ENCODE measurements at regions not wholly inside any gene's neighbourhood (a gene's known extent, or its start where the extent isn't known, plus 50 kb on each side); places are given as distances from the start of the nearest gene placed in this dataset.
"Not testable (repeated sequence)": the region's sequence is repeated elsewhere in the genome, so short reads cannot be mapped to it uniquely, and the experiment has no call there.

DNA sequence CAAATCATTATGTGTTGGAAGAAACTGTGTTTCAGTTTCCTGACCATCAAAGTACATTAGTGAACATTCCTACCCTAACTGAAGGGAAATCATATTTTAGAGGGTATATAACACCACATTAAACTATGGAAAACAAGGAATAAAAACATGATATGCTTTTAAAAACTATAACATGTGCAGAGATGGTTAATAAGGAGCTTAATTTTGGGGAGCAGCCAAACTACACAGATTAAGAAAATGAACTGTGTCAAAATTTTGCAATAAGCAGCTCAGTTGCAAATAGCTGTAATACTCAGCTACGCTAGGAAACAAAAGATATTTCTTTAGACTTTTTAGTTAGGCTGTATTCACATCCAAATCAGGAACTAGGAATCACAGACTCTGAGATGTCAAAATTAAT is 1115.7 kb upstream of the CELF2 start:
- no peaks in the 10 kb centered on the region for H3K36me3 ChIP-seq (replicated peaks; ENCODE audit: control insufficient read depth, insufficient read depth, low read length)
- H3K27me3 ChIP-seq (ENCODE audit: control insufficient read depth, insufficient read depth, low read length), result no peaks in the 10 kb centered on the region
- no peak overlapping the region for H3K4me3 ChIP-seq (ENCODE audit: insufficient read depth, low read depth, low read length)
- no peak for DNase-seq

DNA sequence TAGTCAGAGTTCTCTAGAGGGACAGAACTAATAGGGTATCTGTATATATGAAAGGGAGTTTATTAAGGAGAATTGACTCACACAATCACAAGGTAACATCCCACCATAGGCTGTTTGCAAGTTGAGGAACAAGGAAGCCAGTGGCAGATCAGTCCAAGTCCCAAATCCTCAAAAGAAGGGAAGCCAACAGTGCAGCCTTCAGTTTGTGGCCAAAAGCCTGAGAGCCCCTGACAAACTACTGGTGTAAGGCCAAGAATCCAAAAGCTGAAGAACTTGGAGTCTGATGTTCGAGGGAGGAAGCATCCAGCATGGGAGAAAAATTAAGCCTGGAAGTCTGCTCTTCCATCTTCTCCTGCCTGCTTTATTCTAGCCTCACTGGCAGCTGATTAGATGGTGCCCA is 1107.2 kb upstream of the CELF2 start:
- DNase-seq, result no peak
- H3K4me3 ChIP-seq (ENCODE audit: insufficient read depth, low read depth, low read length), result no peak overlapping the region
- H3K36me3 ChIP-seq (replicated peaks; ENCODE audit: control insufficient read depth, insufficient read depth, low read length), result no peaks in the 10 kb centered on the region
- no peaks in the 10 kb centered on the region for H3K27me3 ChIP-seq (ENCODE audit: control insufficient read depth, insufficient read depth, low read length)

- no peaks in the 10 kb centered on the region for H3K36me3 ChIP-seq (replicated peaks; ENCODE audit: control insufficient read depth, insufficient read depth, low read length)
- DNase-seq, result peak; percentile 7
- H3K4me3 ChIP-seq (ENCODE audit: insufficient read depth, low read depth, low read length), result no peak overlapping the region
- H3K27me3 ChIP-seq (ENCODE audit: control insufficient read depth, insufficient read depth, low read length), result no peaks in the 10 kb centered on the region
These were observed 1106.2 kb upstream of the CELF2 start for GRCh38 chr10:9911488-9911887.

DNA sequence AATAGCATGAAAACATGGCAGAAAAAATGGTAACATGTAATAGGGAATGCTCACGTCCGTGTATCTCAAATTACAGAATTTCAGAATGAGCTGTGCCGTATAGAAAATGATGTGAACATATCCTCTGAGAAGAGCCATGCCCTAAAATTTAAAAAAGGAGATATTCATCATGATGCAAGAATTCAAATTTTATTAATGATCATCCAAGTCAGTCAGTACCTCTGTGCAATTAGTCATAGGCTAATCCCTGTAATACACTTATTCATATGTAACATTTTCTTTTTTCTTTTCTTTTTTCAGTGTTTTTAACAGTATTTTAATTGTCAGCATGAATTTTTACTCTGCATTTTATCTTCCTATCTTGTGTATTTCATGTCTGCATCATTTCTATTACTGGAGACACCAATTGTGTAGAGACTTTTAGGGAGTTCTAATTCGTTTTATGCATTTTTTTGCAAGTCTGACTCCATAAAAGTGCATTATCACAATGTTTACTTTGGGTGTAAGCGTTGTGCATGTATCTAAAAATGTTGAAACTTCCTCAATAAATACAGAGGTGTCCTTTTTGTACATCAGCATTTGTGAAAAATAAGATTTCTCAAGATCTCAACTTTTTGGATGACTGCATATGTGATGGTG is 1103.7 kb upstream of the CELF2 start:
- H3K4me3 ChIP-seq (ENCODE audit: insufficient read depth, low read depth, low read length), result no peak overlapping the region
- H3K27me3 ChIP-seq (ENCODE audit: control insufficient read depth, insufficient read depth, low read length), result no peaks in the 10 kb centered on the region
- DNase-seq, result no peak
- no peaks in the 10 kb centered on the region for H3K36me3 ChIP-seq (replicated peaks; ENCODE audit: control insufficient read depth, insufficient read depth, low read length)

- no peak overlapping the region for H3K4me3 ChIP-seq (ENCODE audit: insufficient read depth, low read depth, low read length)
- no peaks in the 10 kb centered on the region for H3K36me3 ChIP-seq (replicated peaks; ENCODE audit: control insufficient read depth, insufficient read depth, low read length)
- no peaks in the 10 kb centered on the region for H3K27me3 ChIP-seq (ENCODE audit: control insufficient read depth, insufficient read depth, low read length)
- DNase-seq, result no peak
These were observed 1096.1 kb upstream of the CELF2 start for GRCh38 chr10:9921544-9921943.

GRCh38 chr10:9922126-9922870 is 1095.4 kb upstream of the CELF2 start:
- no peaks in the 10 kb centered on the region for H3K27me3 ChIP-seq (ENCODE audit: control insufficient read depth, insufficient read depth, low read length)
- DNase-seq, result no peak
- H3K4me3 ChIP-seq (ENCODE audit: insufficient read depth, low read depth, low read length), result no peak overlapping the region
- H3K36me3 ChIP-seq (replicated peaks; ENCODE audit: control insufficient read depth, insufficient read depth, low read length), result no peaks in the 10 kb centered on the region

DNA sequence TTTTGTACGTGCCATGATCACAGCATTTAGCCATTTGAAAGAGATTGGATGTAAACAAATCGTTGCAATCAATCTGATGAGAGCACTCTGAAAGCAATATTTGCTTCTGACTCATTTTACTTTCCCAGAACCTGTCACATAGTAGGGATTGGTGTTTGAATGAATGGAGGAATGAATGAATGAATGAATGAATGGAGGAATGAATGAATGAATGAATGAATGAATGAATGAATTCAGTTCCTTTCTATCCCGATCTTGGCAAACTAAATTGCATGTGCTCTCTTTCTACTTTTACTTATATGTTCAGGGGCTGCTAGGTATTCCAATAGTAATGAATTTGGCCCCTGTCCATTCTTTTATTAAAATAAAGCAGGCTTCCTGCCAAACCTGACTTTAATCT is 1091.7 kb upstream of the CELF2 start:
- no peaks in the 10 kb centered on the region for H3K36me3 ChIP-seq (replicated peaks; ENCODE audit: control insufficient read depth, insufficient read depth, low read length)
- no peaks in the 10 kb centered on the region for H3K27me3 ChIP-seq (ENCODE audit: control insufficient read depth, insufficient read depth, low read length)
- no peak for DNase-seq
- no peak overlapping the region for H3K4me3 ChIP-seq (ENCODE audit: insufficient read depth, low read depth, low read length)

- no peak overlapping the region for H3K4me3 ChIP-seq (ENCODE audit: insufficient read depth, low read depth, low read length)
These were observed 1090.8 kb upstream of the CELF2 start for GRCh38 chr10:9926881-9927280.

DNA sequence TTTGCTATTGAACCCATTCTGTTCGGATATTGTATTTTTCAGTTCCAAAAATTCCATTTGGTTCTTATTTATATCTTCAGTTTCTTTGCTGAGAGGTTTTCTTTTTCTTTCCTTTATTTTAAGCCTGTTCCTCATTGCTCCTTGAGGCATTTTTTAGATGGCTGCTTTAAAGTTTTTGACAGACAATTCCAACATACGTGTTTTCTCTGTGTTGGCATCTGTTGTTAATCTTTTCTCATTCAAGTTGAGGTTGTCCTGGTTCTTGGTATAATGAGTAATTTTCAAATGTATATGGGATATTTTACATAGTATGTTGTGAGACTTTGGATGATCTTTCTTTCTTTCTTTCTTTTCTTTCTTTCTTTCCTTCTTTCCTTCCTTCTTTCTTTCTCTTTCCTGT is 1078.0 kb upstream of the CELF2 start:
- Histone ChIP-seq H3K4me3 (ENCODE audit: insufficient read depth, low read depth, low read length) (no peak overlapping the region), H3K27me3 (ENCODE audit: control insufficient read depth, insufficient read depth, low read length) (no peaks in the 10 kb centered on the region), H3K36me3 (replicated peaks; ENCODE audit: control insufficient read depth, insufficient read depth, low read length) (no peaks in the 10 kb centered on the region)
- DNase-seq, result no peak

More at GRCh38 chr10:9926881-9927280, 1090.8 kb upstream of the CELF2 start:
- DNase-seq, result no peak
- H3K36me3 ChIP-seq (replicated peaks; ENCODE audit: control insufficient read depth, insufficient read depth, low read length), result no peaks in the 10 kb centered on the region
- no peaks in the 10 kb centered on the region for H3K27me3 ChIP-seq (ENCODE audit: control insufficient read depth, insufficient read depth, low read length)

- Histone ChIP-seq H3K27me3 (ENCODE audit: control insufficient read depth, insufficient read depth, low read length) (no peaks in the 10 kb centered on the region), H3K4me3 (ENCODE audit: insufficient read depth, low read depth, low read length) (no peak overlapping the region), H3K36me3 (replicated peaks; ENCODE audit: control insufficient read depth, insufficient read depth, low read length) (no peaks in the 10 kb centered on the region)
- DNase-seq, result no peak
These were observed 1073.0 kb upstream of the CELF2 start for GRCh38 chr10:9944690-9945089.

DNA sequence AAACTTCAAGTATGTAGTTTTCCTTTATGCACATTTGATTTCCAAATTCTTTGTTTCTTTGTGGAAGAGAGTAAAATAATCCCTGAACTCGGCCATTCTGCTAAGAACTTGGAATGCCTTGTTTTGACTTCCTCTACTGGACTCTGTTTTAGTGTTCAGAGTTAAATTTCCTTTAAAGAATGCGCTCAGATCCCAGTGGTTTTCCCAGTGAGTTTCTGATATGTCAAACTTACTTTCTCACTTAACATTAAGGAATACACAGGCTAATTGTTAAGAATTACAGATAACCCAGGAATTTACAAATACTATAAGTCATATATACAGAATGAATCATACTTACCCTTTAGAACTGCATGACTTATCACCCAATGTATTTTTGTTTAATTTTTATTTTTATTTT is 1067.6 kb upstream of the CELF2 start:
- Histone ChIP-seq H3K4me3 (ENCODE audit: insufficient read depth, low read depth, low read length) (no peak overlapping the region), H3K36me3 (replicated peaks; ENCODE audit: control insufficient read depth, insufficient read depth, low read length) (no peaks in the 10 kb centered on the region), H3K27me3 (ENCODE audit: control insufficient read depth, insufficient read depth, low read length) (no peaks in the 10 kb centered on the region)
- DNase-seq, result no peak

GRCh38 chr10:9951481-9952257 is 1066.0 kb upstream of the CELF2 start:
- Histone ChIP-seq H3K4me3 (ENCODE audit: insufficient read depth, low read depth, low read length) (no peak overlapping the region), H3K27me3 (ENCODE audit: control insufficient read depth, insufficient read depth, low read length) (no peaks in the 10 kb centered on the region), H3K36me3 (replicated peaks; ENCODE audit: control insufficient read depth, insufficient read depth, low read length) (no peaks in the 10 kb centered on the region)
- no peak for DNase-seq

DNA sequence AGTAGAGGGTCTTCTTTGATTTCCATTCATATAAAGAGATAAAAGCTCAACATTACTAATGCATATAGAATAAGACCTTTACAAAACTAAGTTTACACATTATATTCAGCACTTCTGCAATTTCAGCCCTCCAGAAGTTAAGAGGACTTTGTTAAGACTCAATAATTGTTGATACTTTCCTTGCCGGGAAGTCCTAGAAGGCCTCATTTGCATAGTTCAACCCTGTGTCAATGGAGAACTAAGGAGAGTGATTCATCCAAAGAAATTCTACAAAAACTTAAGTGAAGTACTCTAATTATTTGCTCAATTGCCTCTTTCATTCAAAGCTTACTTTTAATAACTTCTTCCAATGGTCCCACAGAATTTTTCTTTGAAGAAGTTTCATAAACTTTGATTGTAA is 1060.3 kb upstream of the CELF2 start:
- no peak for DNase-seq
- H3K36me3 ChIP-seq (replicated peaks; ENCODE audit: control insufficient read depth, insufficient read depth, low read length), result no peaks in the 10 kb centered on the region
- no peaks in the 10 kb centered on the region for H3K27me3 ChIP-seq (ENCODE audit: control insufficient read depth, insufficient read depth, low read length)
- no peak overlapping the region for H3K4me3 ChIP-seq (ENCODE audit: insufficient read depth, low read depth, low read length)

DNA sequence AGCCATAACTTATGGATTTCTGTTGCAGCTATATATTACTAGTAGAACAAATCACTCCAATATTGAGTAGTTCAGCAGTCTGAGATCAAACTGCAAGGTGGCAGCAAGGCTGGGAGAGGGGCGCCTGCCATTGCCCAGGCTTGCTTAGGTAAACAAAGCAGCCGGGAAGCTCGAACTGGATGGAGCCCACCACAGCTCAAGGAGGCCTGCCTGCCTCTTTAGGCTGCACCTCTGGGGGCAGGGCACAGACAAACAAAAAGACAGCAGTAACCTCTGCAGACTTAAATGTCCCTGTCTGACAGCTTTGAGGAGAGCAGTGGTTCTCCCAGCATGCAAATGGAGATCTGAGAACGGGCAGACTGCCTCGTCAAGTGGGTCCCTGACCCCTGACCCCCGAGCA is 1059.8 kb upstream of the CELF2 start:
- not testable (repeated sequence) for H3K4me3 ChIP-seq (ENCODE audit: insufficient read depth, low read depth, low read length); H3K36me3 ChIP-seq (replicated peaks; ENCODE audit: control insufficient read depth, insufficient read depth, low read length); H3K27me3 ChIP-seq (ENCODE audit: control insufficient read depth, insufficient read depth, low read length); DNase-seq

- H3K36me3 ChIP-seq (replicated peaks; ENCODE audit: control insufficient read depth, insufficient read depth, low read length), result no peaks in the 10 kb centered on the region
- DNase-seq, result no peak
- H3K4me3 ChIP-seq (ENCODE audit: insufficient read depth, low read depth, low read length), result no peak overlapping the region
- H3K27me3 ChIP-seq (ENCODE audit: control insufficient read depth, insufficient read depth, low read length), result no peaks in the 10 kb centered on the region
These were observed 1052.3 kb upstream of the CELF2 start for GRCh38 chr10:9965341-9965740.
